MV-4-11 (cell line): ENCODE measurements at regions not wholly inside any gene's neighbourhood (a gene's known extent, or its start where the extent isn't known, plus 50 kb on each side); places are given as distances from the start of the nearest gene placed in this dataset.
"Not testable (repeated sequence)": the region's sequence is repeated elsewhere in the genome, so short reads cannot be mapped to it uniquely, and the experiment has no call there.

ENCODE experiments used
- DNase-seq: peaks from one replicate; lab custom pipeline; 2025; lab: John Stamatoyannopoulos, UW

DNA sequence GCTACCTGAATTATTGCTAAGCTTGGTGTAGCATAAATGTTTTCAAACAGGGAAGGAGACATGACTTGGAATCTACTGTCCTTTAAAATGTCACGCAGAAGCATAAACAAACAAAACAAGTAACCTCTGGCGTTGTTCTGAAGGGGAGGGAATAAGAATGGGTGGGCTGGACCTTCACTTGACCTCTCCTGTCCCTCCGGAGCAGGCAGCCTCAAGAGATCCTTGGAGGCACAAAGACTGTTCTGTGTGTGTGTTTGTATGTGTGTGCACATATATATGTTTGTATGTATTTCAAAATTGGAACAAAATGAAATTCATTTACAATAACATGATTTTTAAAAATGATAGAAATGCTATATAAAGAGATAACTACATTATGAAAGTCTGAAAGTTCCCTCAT, 91.3 kb upstream of the DCLK2 start:
- DNase-seq = no peak

DNA sequence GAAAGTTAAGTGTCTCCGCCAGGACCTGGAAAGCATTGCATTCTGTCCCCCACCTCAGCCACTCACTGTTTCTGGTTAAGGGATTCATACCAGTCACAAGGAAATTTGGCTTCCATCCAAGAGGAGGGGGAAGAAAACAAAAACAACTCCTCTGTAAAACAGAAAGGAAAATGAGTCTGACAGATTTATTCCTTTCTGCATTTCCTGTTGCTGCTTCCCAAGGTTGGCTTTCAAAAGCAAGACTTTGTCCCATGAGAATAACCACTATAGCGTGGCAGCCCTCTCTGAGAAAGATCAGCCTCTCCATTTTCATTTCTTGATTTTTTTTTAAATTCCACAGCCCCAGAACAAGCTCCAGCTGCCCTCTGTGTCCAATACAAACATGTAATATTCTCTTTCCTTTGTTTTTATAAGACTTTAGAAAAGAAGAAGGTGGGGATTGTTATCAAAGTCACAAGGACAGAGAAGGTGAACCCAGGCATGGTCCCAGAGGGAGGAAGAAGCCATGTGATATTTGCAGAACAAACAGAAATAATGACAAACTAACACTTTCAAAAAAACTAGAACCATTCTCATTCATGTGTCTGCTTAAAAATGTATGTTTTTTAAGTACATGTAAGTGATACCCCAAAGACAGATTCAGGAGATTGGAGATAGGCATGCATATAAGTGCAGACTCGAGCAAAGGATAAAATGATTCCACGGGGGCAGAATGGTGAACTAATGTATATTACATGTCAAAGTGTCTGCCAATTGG, 90.7 kb upstream of the DCLK2 start:
- DNase-seq = no peak

DNA sequence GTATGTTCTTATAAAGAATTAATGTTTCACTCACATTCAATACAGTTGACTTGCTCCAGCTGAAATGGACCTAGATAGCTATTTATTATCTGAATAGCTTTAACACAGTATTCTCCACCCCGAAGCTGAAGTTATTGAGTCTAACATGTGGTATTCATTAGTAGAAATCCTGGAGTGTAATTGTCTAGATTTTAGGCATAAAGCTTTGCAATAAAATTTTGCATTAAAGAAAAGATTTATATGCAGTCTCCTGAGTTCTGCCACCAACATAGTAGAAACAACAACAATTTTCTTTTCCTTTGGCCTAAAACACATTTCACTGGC, 90.2 kb upstream of the DCLK2 start:
- DNase-seq = no peak

DNA sequence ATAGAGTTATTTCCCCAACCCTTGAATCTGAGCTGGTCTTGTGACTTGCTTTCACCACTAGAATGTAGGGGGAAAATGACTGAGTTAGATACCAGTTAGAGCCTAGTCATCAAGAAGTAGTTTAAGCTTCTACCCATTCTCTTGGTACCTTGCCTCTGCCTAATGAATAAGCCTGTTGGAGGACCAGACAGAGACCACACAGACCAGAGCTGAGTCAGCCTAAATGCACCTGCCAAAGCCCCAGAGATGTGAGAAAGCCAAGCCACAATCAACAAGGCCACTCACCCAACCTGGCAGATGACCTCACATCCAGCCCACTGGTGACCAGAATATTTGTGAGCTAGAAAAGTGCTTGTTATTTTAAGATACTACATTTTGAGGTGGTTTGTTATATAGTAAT, 85.2 kb upstream of the DCLK2 start:
- DNase-seq = no peak

DNA sequence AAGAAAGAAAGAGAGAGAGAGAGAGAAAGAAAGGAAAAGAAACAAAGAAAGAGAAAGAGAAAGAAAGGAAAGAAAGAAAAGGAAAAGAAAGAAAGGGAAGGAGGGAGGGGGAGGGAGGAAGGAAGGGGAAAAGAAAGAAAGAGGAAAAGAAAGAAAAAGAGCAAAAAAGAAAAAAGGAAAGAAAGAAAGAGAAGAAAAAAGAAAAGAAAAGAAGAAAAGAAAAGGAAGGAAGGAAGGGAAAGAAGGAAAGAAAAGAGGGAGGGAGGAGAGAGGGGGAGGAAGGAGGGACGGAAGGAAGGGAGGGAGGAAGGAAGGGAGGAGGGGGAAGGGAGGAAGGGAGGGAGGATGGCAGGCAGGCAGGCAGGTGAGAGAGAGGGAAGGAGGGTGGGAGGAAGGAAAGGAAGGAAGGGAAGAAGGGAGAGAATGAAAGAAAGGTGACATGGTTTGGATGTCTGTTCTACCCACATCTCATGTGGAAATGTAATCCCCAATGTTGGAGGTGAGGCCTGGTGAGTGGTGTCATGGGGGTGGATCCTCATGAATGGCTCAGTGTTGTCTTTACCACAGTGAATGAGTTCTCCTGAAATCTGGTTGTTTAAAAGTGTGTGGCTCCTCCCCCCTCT, 83.0 kb upstream of the DCLK2 start:
- no peak for DNase-seq

DNA sequence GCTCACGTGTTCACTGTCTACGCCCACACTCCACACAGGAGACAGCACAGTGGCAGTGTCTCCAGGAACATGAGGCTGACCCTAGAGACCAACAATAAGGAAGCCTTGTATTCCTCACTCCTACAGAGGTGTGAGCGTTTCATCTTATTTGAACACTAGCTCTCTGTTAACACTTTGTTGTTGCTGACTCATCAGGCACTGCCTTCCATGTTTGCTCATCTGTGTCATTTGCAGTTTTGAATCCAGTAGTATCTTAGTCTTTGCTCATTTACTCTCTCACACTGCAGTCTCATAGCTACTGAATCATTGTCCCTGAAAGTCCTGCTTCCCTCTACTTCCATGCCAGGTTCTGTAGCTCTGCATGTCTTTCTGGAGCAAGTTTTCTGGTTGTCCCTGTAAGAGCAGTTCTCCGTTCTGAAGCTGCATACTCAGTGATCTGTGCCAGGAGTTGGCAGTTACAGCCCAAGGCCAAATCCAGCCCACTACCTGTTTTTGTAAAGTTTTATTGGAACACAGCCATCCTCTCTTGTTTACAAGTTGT, 80.3 kb upstream of the DCLK2 start:
- DNase-seq = no peak

DNA sequence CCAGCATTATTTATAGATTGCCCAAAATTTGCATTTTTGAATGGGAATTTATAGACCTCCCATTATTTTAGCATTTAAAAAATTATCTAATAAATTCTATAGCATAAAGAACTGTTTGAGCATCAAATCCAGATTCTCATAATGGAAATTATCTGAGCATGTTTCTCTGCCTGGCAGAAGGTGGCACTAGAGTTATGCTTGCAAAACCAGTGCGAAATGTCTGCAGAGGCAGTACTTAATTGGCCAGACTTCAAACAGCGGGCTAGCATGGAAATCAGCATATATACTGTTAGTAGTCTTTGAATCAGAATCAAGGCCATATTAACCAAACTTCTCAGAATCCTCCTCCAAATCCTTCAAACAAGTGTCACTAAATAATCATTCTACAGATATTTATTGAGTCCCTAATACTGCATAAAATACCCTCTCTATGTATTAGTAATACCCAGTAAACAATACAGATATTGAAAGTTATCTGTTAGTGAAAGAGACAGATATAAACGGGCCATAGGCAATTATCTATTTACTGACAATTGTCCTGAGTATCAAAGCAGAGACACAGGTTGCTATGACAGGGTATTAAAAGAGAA, 78.7 kb upstream of the DCLK2 start:
- DNase-seq = peak; percentile 37

DNA sequence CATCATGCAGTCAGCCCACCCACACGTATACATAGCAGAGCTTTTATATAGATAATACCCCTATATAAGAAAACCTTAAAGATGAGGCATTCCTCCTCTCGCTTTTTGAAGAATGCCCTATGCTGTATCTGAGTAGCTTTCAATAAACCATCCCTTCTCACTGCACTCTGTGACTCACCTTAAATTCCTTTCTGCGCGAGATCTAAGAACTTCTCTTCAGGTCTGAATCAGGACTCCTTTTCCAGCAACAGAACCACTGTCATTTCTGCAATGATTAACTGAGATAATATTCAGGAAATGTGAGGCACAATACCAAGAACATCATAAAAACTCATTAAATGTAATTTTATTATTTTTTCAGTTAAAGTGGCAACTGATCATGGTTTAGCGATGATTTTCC, 76.4 kb upstream of the DCLK2 start:
- DNase-seq = no peak

- no peak for DNase-seq
These were observed 75.7 kb upstream of the DCLK2 start for GRCh38 chr4:150002561-150002960.

DNA sequence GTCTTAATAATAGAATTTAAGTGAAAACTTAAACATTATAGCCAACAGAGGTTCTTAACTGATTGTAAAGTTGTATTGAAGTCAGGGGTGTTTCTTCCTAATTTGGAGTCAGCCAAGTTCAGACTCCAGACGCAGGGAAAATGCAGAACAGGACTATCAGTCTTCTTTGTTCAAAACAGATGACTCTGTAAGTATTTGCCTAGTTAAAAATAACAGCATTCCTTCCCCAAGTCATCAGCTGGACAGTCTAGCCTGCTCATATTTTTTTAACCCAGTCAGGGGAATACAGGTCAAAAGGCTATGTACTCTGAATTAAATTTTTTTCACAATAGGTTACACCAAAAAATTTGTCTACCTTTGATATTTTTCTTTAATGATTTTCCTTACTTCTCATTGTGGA, 73.8 kb upstream of the DCLK2 start:
- no peak for DNase-seq

DNA sequence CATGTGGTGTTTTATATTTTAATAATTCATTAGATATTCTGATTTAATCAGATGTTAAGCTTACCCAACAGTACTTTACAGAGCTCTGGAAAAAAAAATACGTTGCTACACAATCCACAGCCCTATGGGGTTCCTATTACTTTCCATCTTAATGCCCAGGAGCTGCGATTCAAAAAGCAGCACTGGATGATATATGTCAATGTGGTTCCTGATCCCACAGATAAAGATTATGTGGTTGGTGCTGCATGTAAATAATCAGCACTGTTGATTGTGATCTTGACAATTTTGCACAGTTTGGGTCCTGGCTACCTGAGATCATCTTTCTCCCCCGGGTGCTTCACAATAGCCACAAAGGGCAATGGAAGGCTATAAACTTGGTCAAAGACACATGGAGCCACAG, 72.7 kb upstream of the DCLK2 start:
- DNase-seq = no peak

GRCh38 chr4:150006197-150006596, 72.0 kb upstream of the DCLK2 start:
- DNase-seq = no peak

- DNase-seq = no peak
These were observed 70.7 kb upstream of the DCLK2 start for GRCh38 chr4:150007512-150007911.

DNA sequence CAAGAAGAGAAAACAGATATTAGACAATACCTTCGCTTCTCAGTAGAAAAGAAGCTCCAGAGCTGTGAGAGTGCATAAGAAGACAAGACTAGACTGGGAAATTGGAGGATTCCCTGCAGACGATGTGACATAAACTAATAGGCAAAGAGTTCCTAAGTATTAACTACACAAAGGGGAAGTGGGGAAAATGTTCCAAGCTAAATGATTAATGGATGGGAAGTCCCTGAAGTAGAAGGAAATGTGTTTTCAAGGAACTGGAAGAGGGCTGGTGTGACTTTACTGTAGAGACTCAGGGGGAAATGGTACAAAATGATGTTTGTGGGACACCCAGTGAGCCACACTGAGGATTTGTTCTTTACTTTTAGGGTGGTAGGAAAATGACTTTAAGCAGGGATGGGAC, 69.7 kb upstream of the DCLK2 start:
- no peak for DNase-seq

DNA sequence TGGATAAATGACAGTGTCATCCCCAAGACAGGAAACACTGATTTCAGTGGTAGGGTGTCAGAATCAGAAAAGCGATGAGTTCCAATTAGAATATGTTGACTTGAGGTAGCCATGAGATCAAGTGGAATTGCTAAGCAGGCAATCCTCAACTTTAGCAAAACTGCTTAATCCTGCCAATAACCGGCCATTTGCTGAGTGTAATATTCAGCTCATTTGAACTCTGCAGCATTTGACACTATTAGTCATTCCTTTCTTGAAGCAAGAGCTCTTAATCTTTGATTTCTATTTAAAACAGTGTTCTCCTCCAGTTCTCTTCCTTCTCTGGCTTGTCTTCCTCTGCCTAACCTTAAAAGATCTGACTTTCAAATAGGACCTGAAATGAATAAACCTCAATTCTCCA, 68.7 kb upstream of the DCLK2 start:
- DNase-seq = no peak

DNA sequence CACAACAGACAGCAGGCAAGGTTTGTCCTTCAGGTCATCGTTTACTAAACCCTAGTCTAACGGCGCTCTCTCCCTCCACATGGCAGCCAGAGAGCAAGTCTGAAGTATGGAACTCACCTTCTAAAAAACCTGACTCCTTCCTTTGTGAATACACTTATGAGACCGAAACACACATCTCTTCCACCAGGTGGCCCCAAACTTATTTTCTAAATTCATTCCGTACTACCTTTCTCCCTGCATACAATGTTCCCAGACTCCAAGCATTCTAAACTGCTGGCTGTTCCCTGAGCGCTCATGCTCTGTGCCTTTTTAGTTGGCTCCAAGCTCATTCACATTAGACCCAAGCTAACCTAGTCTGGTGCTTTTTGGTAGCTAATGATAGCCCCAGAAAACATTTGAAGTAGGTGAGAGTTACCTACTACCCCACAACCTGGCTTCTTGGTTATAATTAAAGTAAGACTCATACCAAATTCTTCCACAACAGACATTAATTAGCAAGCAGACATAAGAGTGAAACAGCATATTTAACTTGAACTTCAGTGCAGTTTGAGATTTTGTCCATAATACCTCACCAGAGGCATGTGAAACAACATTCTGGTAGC, 67.6 kb upstream of the DCLK2 start:
- peak; percentile 33 for DNase-seq

DNA sequence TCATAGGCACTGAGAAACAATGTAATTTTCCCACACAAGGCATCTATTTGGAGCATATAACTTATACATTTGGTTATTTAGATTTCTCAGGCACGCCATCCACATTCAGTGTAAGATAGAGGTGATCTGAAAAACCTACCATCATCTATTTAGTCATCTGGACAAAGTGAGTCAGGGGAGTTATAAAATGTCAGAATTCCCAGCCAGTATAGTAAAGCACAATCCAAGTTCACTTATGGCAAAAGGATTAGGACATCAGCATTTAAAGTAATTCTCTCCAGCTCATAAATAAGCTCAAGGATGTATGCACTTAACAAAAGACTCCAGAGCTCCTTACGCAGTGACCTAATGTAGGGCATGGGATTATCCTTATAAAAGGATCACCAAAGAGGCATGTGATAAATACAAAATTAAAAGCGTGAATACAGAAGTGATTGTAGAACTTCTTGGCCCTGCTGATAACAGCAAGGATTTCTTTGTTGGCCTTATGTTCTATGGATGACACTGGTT, 65.3 kb upstream of the DCLK2 start:
- no peak for DNase-seq

DNA sequence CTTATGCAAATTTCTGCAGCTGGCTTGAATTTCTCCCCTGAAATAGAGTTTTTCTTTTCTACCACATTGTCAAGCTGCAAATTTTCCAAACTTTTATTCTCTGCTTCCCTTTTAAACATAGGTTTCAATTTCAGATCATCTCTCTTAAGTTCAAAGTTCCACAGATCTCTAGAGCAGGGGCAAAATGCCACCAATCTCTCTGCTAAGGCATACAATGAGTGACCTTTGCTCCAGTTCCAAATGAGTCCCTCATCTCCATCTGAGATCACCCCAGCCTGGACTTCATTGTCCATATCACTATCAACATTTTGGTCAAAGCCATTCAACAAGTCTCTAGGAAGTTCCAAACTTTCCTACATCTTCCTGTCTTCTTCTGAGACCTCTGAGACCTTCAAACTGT, 62.3 kb upstream of the DCLK2 start:
- DNase-seq = not testable (repeated sequence)

DNA sequence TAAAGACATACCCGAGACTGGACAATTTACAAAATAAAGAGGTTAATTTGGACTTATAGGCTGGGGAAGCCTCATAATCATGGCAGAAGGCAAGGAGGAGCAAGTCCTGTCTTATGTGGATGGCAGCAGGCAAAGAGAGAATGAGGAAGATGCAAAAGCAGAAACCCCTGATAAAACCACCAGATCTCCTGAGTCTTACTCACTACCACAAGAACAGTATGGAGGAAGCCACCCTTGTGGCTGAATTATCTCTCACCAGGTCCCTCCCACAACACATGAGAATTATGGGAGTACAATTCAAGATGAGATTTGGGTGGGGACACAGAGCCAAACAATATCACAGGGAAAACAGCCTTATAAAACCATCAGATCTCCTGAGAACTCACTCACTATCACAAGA, 61.6 kb upstream of the DCLK2 start:
- DNase-seq = peak; percentile 84

- no peak for DNase-seq
These were observed 60.0 kb upstream of the DCLK2 start for GRCh38 chr4:150018257-150018656.

- DNase-seq = no peak
These were observed 56.8 kb upstream of the DCLK2 start for GRCh38 chr4:150021483-150021882.

- DNase-seq = no peak
These were observed 54.8 kb upstream of the DCLK2 start for GRCh38 chr4:150023489-150023888.

- not testable (repeated sequence) for DNase-seq
These were observed 51.3 kb upstream of the DCLK2 start for GRCh38 chr4:150026987-150027386.
